Fibroblast of villous mesenchyme (primary cell): ENCODE measurements at regions not wholly inside any gene's neighbourhood (a gene's known extent, or its start where the extent isn't known, plus 50 kb on each side); places are given as distances from the start of the nearest gene placed in this dataset.

ENCODE experiments used
- DNase-seq: peaks from one replicate; pipeline ENCODE4 v3.0.0-alpha.2; 2010; ENCODE audit warnings: low read depth
- H3K4me3 ChIP-seq: 2 replicates; pipeline ENCODE4 v1.5.1; 2011; ENCODE audit warnings: low read depth, mild to moderate bottlenecking, low read length
- TF ChIP-seq, protein P1 (sequence below): IDR thresholded peaks from 2 replicates; pipeline ENCODE4 v1.5.1; 2012; ENCODE audit warnings: low read depth, mild to moderate bottlenecking, low read length; ENCODE audit not compliant: insufficient read depth

DNA sequence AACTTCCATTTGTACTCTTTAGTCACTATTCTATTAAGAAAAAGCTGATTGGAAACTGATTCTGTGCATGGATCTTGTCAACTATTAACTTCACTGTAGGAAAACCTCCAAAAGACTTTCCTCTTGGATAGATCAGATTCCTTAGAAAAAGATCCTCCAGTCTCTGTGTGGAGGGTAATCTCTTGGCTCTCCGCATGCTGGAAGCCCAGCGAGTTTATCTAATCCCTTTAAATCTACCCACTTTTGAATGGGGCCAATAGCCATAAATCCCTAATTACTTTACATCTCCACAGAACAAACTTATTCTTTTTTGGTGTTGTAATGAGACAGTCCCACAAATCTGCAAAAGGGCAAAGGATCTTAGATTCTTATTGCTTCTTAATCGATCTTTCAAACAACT lies 1206.4 kb upstream of the ADGRL4 start:
- TF ChIP-seq, protein P1, sequence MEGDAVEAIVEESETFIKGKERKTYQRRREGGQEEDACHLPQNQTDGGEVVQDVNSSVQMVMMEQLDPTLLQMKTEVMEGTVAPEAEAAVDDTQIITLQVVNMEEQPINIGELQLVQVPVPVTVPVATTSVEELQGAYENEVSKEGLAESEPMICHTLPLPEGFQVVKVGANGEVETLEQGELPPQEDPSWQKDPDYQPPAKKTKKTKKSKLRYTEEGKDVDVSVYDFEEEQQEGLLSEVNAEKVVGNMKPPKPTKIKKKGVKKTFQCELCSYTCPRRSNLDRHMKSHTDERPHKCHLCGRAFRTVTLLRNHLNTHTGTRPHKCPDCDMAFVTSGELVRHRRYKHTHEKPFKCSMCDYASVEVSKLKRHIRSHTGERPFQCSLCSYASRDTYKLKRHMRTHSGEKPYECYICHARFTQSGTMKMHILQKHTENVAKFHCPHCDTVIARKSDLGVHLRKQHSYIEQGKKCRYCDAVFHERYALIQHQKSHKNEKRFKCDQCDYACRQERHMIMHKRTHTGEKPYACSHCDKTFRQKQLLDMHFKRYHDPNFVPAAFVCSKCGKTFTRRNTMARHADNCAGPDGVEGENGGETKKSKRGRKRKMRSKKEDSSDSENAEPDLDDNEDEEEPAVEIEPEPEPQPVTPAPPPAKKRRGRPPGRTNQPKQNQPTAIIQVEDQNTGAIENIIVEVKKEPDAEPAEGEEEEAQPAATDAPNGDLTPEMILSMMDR = no peak
- DNase-seq = no peak
- H3K4me3 ChIP-seq = no peak overlapping the region

DNA sequence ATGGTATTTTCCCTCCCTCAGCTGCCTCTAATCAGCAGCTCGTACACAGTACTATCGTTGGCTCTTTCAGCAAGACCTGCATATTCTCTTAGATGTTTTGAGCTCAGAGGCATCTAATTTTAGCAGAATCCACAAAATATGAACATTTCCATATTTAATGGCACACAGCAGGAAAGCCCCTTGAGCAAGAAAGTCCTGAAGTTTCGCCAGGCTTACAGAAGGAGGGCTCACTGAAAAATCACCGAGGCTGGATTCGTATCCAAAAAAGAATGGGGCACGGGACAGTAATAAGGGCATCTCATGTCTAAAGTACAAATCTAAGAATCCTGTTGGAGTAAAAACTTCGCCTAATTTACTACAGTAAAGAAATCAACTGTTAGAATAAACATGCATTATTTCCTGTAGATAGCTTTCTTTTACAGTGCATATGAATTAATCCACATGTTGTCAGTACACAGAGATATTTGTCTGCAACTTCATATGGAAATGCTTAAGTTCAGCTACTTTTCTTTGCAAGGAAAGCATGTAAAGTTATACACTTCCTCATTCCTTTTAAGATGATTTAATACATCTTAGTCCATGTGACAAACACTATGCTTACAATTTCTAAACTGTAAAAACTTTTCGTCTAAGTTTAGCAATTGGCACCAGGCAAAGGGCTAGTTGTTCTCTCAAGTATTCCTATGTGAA lies 1205.3 kb upstream of the ADGRL4 start:
- DNase-seq = no peak
- H3K4me3 ChIP-seq = no peak overlapping the region
- TF ChIP-seq, protein P1 = no peak

DNA sequence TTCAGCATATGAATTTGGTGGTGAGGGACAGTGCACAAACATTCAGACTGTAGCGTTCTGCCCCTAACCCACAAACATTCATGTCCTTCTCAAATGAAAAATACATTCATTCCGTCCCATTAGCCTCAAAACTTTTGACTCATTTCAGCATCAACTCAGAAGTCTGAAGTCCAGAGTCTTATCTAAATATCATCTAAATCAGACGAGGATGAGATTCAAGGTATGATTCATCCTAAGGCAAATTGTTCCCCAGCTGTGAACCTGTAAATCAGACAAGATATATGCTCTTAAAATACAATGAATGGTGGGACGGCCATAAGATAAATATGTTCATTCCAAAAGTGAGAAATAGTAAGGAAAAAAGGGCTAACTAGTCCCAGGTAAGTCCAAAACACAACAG lies 1195.6 kb upstream of the ADGRL4 start:
- no peak overlapping the region for H3K4me3 ChIP-seq
- TF ChIP-seq, protein P1 = no peak
- DNase-seq = no peak

DNA sequence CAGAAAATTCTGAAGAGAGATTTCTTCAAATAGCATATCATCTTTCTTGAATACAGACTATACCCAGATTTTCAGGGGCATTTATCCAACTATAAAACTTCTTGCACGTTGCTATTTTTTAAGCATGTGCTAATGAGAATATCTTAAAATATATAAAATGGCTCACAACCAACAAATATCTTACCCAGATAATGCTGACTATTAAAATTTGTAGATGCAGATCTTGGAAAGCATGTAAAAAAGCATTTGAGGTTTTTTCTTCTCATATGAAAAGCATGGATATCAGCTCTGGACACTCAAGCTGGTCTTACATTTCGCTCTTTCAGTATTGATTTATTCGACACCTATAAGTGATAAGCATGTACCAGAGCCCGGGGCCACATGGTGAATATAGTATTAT lies 1187.7 kb upstream of the ADGRL4 start:
- TF ChIP-seq, protein P1 = no peak
- H3K4me3 ChIP-seq = no peak overlapping the region
- no peak for DNase-seq

- no peak overlapping the region for H3K4me3 ChIP-seq
- no peak for DNase-seq
- TF ChIP-seq, protein P1 = no peak
Observed at GRCh38 chr1:80181418-80181817, 1174.9 kb upstream of the ADGRL4 start.

GRCh38 chr1:80171631-80172030 lies 1165.1 kb upstream of the ADGRL4 start:
- TF ChIP-seq, protein P1 = no peak
- no peak for DNase-seq
- H3K4me3 ChIP-seq = no peak overlapping the region

- H3K4me3 ChIP-seq = no peak overlapping the region
- DNase-seq = no peak
- TF ChIP-seq, protein P1 = no peak
Observed at GRCh38 chr1:80170811-80171485, 1164.4 kb upstream of the ADGRL4 start.
